T-cell (primary cell): ENCODE measurements at regions not wholly inside any gene's neighbourhood (a gene's known extent, or its start where the extent isn't known, plus 50 kb on each side); places are given as distances from the start of the nearest gene placed in this dataset.

Experiments
- ATAC-seq, 4 experiments: fragments of 200-7000 bp in 3 of 4; fragments of 150-1000 bp in 1 of 4; cut with Tn5 transposase; replicated peaks in 1 of 4; 1 replicate in 3 of 4; 2 replicates in 1 of 4; pipeline ENCODE4 v1.10.0; 2021; ENCODE audit warnings: moderate library complexity in 3 of 4, mild to moderate bottlenecking in 2 of 4, moderate number of reproducible peaks in 1 of 4
- CTCF ChIA-PET, 2 donors: fragments of 300-600 bp; sonication (Branson Sonifier 250); formaldehyde crosslinking; loops; one replicate each; lab custom pipeline; 2022; ENCODE audit warnings: antibody characterized with exemption in 2 of 2; lab: Charles Lee
- POLR2A ChIA-PET, 2 donors: fragments of 300-600 bp; sonication (Branson Sonifier 250); formaldehyde crosslinking; loops; one replicate each; lab custom pipeline; 2022; ENCODE audit warnings: antibody characterized with exemption in 2 of 2; lab: Charles Lee
- DNase-seq, 35 experiments: peaks; one replicate each; pipeline versions ENCODE4 v3.0.0 to v3.0.0-alpha.2; 2013 to 2023
- H3K27ac ChIP-seq: one replicate; pipeline ENCODE4 v1.5.1; 2013; ENCODE audit warnings: low read length
- H3K27me3 ChIP-seq, 2 experiments: replicated peaks in 1 of 2; 1 replicate in 1 of 2; 2 replicates in 1 of 2; pipeline versions ENCODE4 v1.6.1 to v1.7.0; 2013; ENCODE audit warnings: low read length in 1 of 2, mixed read lengths in 1 of 2; ENCODE audit not compliant: control insufficient read depth in 2 of 2, insufficient read depth in 2 of 2; ENCODE audit errors: extremely low read depth in 1 of 2
- H3K36me3 ChIP-seq, 2 donors: 1 replicate in 1 of 2; 2 replicates in 1 of 2; pipeline versions ENCODE4 v1.6.1 to v1.7.0; 2013; ENCODE audit warnings: low read length in 1 of 2; ENCODE audit not compliant: control insufficient read depth in 2 of 2, insufficient read depth in 1 of 2; ENCODE audit errors: extremely low read depth in 1 of 2
- H3K4me1 ChIP-seq, 2 experiments: 1 replicate in 1 of 2; 2 replicates in 1 of 2; pipeline versions ENCODE4 v1.6.1 to v1.7.0; 2013; ENCODE audit warnings: low read length in 2 of 2, mixed read lengths in 1 of 2; ENCODE audit not compliant: insufficient read depth in 2 of 2, control insufficient read depth in 1 of 2; ENCODE audit errors: extremely low read depth in 1 of 2
- H3K4me3 ChIP-seq, 2 donors: 1 replicate in 1 of 2; 2 replicates in 1 of 2; pipeline versions ENCODE4 v1.5.1 to v1.7.0; 2013; ENCODE audit warnings: mild to moderate bottlenecking in 2 of 2, low read length in 1 of 2, moderate library complexity in 1 of 2; ENCODE audit not compliant: control insufficient read depth in 1 of 2; ENCODE audit errors: extremely low read depth in 1 of 2
- H3K9me3 ChIP-seq: 2 replicates; pipeline ENCODE4 v1.7.0; 2013
- H3K27ac Mint-ChIP-seq, 2 donors: one replicate each; pipeline ENCODE4 v1.8.0; 2020 to 2021; ENCODE audit warnings: mild to moderate bottlenecking in 2 of 2, mixed read lengths in 2 of 2
- H3K27me3 Mint-ChIP-seq, 2 donors: one replicate each; pipeline ENCODE4 v1.8.0; 2021 to 2022; ENCODE audit warnings: mixed read lengths in 2 of 2
- H3K36me3 Mint-ChIP-seq: one replicate; pipeline ENCODE4 v1.8.0; 2021; ENCODE audit warnings: mixed read lengths
- H3K4me1 Mint-ChIP-seq, 3 donors: one replicate each; pipeline ENCODE4 v1.8.0; 2020 to 2022; ENCODE audit warnings: mixed read lengths in 3 of 3, mild to moderate bottlenecking in 1 of 3
- H3K4me3 Mint-ChIP-seq, 3 donors: one replicate each; pipeline ENCODE4 v1.8.0; 2020 to 2022; ENCODE audit warnings: mild to moderate bottlenecking in 3 of 3, mixed read lengths in 3 of 3, moderate library complexity in 3 of 3
- H3K9me3 Mint-ChIP-seq, 3 donors: one replicate each; pipeline ENCODE4 v1.8.0; 2020 to 2022; ENCODE audit warnings: mixed read lengths in 3 of 3
- WGBS: methylation state at CpG from one replicate; pipeline ENCODE4 v1.1.5; 2013; ENCODE audit warnings: missing lambda C conversion rate; ENCODE audit not compliant: insufficient coverage; 5-methylcytosine and 5-hydroxymethylcytosine counted together

DNA sequence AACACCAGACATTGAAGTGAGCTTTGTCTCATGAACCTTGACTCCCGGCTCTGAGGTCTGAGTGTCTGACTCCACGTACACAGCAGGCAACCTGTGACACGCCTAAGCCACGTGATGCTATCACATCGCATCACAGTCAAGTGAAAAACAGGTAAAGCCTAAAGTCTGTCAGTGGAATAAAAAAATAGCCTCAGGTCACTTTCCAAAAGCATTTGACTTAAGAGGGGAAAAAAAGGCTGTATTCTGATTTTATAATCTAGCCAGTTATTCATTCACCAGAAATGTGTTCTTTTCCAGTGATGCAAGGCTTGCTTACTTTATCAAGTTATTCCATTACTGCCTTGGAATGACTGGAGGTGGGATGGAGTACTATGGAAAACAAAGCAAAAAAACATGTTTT lies 163.2 kb upstream of the HMCN1 start:
- H3K36me3 ChIP-seq: no peaks in the 10 kb centered on the region
- peak overlapping the region in 1 of 2 donors; percentile 64 for H3K27ac Mint-ChIP-seq
- no peak overlapping the region for H3K4me3 Mint-ChIP-seq
- H3K4me1 Mint-ChIP-seq: peaks cover 45 to 70% (median 62%) of the 10 kb centered on the region in 3 donors
- ChIA-PET CTCF (interaction anchor here in 1 of 2 donors (2.9 kb wide), 1 partner anchor 24 kb away, joined by 20 read pairs; no protein-coding TSS in a partner anchor), POLR2A (no interaction called here)
- WGBS: 94% methylated on average over 5 of the region's 5 CpGs
- DNase-seq (peak in 5 of 35 experiments; percentile 10 to 44 (median 12)), ATAC-seq (no peak)
- no peaks in the 10 kb centered on the region for H3K27me3 ChIP-seq
- H3K4me3 ChIP-seq: no peak overlapping the region
- no peaks in the 10 kb centered on the region for H3K27me3 Mint-ChIP-seq
- H3K4me1 ChIP-seq: peaks cover 20 to 40% of the 10 kb centered on the region in 2 experiments
- H3K9me3 Mint-ChIP-seq: peaks cover 0 to 4% (median 3%) of the 10 kb centered on the region in 3 donors
- peaks cover 3% of the 10 kb centered on the region for H3K36me3 Mint-ChIP-seq
- H3K9me3 ChIP-seq: no peaks in the 10 kb centered on the region
- H3K27ac ChIP-seq: no peak overlapping the region

DNA sequence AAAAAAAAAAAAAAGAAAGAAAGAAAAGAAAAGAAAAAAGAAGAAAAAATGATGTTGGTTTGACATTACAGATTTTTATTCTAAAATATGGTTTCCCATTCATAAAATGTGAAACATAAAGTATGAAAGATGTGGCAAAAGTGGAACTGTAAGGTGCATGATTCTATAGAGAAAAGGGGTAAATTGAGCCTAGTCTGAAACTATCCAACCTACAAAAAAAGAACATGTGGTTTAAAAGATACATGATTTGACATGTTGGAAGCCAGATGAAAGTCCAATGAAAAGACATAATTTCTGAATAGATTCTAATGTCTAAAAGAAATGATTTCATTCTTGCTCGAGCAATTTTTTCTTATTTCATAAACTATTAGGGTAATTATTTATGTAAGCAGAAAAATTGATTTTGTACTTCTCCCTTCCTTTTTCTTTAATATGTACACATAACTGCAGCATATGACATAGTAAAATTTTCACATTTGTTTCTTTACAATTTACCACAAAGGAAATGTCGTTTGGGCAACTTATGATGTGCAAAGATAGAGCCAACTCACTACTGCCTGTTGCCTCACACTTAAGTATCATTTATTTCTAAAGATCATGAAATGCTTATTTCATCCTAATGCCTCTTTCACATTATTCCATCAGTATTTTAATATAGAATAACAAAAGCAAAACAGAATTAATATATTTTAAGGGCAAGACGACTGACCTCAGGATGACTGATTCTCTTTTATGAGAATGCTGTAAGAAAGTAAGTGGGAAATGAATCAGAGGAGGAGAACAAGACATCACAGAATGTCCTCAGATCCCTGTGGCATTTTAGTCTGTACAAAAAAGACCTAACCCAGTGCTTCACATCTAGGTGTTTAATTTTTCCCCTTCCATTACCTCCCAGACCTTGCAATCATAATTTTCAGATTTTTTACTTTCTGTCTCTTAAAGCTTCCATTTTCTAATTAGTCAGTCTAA lies 165.8 kb upstream of the HMCN1 start:
- H3K36me3 Mint-ChIP-seq: peaks cover 7% of the 10 kb centered on the region
- Histone ChIP-seq H3K9me3 (no peaks in the 10 kb centered on the region), H3K27ac (peak overlapping the region; percentile 93), H3K4me3 (no peak overlapping the region), H3K4me1 (peaks cover 32 to 48% of the 10 kb centered on the region in 2 experiments), H3K27me3 (no peaks in the 10 kb centered on the region), H3K36me3 (no peaks in the 10 kb centered on the region)
- CTCF ChIA-PET: interaction anchor here (0.6 to 3.1 kb wide), 7 partner anchors 13 to 251 kb away, joined by 3 to 37 read pairs (median 3); partner anchors contain the start of gene IVNS1ABP (in 1 of the 2)
- peak in 1 of 4 experiments; percentile 23 for ATAC-seq
- H3K27me3 Mint-ChIP-seq: no peaks in the 10 kb centered on the region
- no CpG with 5 or more reads among the region's 3 CpGs for WGBS
- POLR2A ChIA-PET: interaction anchor here (0.8 to 3.1 kb wide), 7 partner anchors 29 to 255 kb away, joined by 3 to 102 read pairs (median 7); partner anchors contain the start of gene IVNS1ABP (in 2 of the 2)
- peaks cover 0 to 3% (median 0%) of the 10 kb centered on the region in 3 donors for H3K9me3 Mint-ChIP-seq
- DNase-seq: peak in 1 of 35 experiments; percentile 58
- H3K4me1 Mint-ChIP-seq: peaks cover 66 to 83% (median 79%) of the 10 kb centered on the region in 3 donors
- H3K4me3 Mint-ChIP-seq: peak overlapping the region in 2 of 3 donors; percentile 46 to 67
- H3K27ac Mint-ChIP-seq: peak overlapping the region; percentile 97 to 98

DNA sequence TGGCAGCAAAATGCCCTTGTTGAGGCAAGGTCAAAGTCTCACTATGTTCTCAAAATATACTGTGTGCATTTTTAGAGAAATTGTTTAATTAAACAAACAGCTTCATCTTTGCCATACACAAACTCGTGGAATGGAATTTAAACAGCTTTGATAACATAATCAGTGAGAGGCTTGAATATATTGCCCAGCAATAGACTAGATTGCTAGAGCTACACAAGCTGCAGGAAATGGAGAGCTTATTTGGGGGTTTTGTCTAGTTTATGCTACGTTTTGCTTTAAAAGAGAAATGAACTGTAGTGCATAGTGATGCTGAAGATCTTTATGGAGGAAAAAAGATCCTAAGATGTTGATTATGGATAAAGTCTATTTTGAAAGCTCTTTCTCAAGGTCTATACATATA lies 166.8 kb upstream of the HMCN1 start:
- ChIA-PET POLR2A (interaction anchor here (0.6 to 3.1 kb wide), 19 partner anchors 18 to 1113 kb away, joined by 3 to 102 read pairs (median 3); partner anchors contain the start of genes IVNS1ABP (in 2 of the 2) and NIBAN1 (in 1 of the 2)), CTCF (interaction anchor here (0.7 to 3.1 kb wide), 12 partner anchors 9 to 328 kb away, joined by 3 to 37 read pairs (median 4); partner anchors contain the start of gene IVNS1ABP (in 1 of the 2))
- Histone ChIP-seq H3K4me3 (no peak overlapping the region), H3K27ac (peak overlapping the region; percentile 93), H3K4me1 (peaks cover 32 to 53% of the 10 kb centered on the region in 2 experiments), H3K9me3 (no peaks in the 10 kb centered on the region), H3K36me3 (no peaks in the 10 kb centered on the region), H3K27me3 (no peaks in the 10 kb centered on the region)
- Mint-ChIP-seq H3K4me1 (peaks cover 76 to 90% (median 87%) of the 10 kb centered on the region in 3 donors), H3K9me3 (peaks cover 0 to 3% (median 0%) of the 10 kb centered on the region in 3 donors), H3K27ac (peak overlapping the region; percentile 97 to 98), H3K27me3 (no peaks in the 10 kb centered on the region), H3K4me3 (peak overlapping the region; percentile 55 to 67 (median 62)), H3K36me3 (peaks cover 7% of the 10 kb centered on the region)
- WGBS: 0% methylated on average over 1 of the region's 2 CpGs
- ATAC-seq (peak; percentile 44 to 65 (median 52)), DNase-seq (peak in 5 of 35 experiments; percentile 1 to 61 (median 9))

DNA sequence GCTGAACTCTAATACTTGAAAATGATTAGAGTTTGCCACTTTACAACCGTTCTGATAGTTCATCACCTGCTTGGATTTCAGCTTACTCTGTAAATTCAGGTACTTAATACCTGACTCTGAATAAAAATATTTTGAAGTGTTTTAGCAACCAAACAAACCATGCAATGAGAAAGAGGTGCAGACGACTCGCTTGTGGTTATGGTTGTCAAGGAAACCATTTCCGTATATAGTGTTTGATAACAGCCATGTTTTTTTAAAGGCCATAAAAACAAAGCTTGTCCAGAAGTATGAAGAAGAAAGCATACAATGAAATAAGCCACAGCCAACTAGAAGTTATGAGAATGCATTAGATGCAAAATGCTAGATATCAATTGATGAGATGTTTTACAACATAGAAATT lies 167.2 kb upstream of the HMCN1 start:
- Mint-ChIP-seq H3K9me3 (peaks cover 0 to 3% (median 0%) of the 10 kb centered on the region in 3 donors), H3K27me3 (no peaks in the 10 kb centered on the region), H3K36me3 (peaks cover 7% of the 10 kb centered on the region), H3K4me3 (peak overlapping the region; percentile 55 to 67 (median 62)), H3K27ac (peak overlapping the region; percentile 97 to 98), H3K4me1 (peaks cover 81 to 92% (median 91%) of the 10 kb centered on the region in 3 donors)
- POLR2A ChIA-PET: interaction anchor here (0.6 to 3.1 kb wide), 19 partner anchors 17 to 1114 kb away, joined by 3 to 102 read pairs (median 3); partner anchors contain the start of genes IVNS1ABP (in 2 of the 2) and NIBAN1 (in 1 of the 2)
- ATAC-seq (peak; percentile 89 to 91 (median 89)), DNase-seq (peak in 33 of 35 experiments; percentile 8 to 94 (median 52))
- Histone ChIP-seq H3K9me3 (no peaks in the 10 kb centered on the region), H3K36me3 (no peaks in the 10 kb centered on the region), H3K27ac (peak overlapping the region; percentile 93), H3K4me3 (peak overlapping the region in 1 of 2 donors; percentile 18), H3K27me3 (no peaks in the 10 kb centered on the region), H3K4me1 (peaks cover 34 to 57% of the 10 kb centered on the region in 2 experiments)
- CTCF ChIA-PET: interaction anchor here (0.5 to 3.1 kb wide), 11 partner anchors 9 to 521 kb away, joined by 3 to 37 read pairs (median 4); partner anchors contain the start of gene IVNS1ABP (in 1 of the 2)
- WGBS: 0% methylated on average over 1 of the region's 4 CpGs

DNA sequence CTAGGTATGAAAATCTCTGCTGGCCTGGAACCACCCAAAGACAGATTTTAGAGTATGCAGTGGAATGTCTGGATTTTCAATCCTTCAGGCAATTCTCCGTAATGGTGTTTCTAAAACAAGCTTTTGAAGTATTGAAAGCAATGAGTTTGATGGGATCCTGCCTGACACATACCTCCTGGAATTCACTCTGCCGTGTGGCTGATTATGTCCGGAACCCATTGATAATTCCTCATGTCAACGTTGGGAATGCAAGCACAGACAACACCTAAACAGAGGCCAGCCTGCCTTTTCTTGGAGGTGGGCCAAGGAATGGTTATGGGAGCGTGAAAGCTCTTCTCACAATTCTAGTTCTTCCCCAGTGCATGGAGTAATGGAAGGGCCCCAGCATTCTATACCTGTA lies 168.9 kb upstream of the HMCN1 start:
- Histone ChIP-seq H3K27ac (no peak overlapping the region), H3K9me3 (no peaks in the 10 kb centered on the region), H3K27me3 (no peaks in the 10 kb centered on the region), H3K4me1 (peaks cover 49 to 71% of the 10 kb centered on the region in 2 experiments), H3K4me3 (no peak overlapping the region), H3K36me3 (no peaks in the 10 kb centered on the region)
- 100% methylated on average over 2 of the region's 5 CpGs for WGBS
- ATAC-seq: no peak
- CTCF ChIA-PET: interaction anchor here (0.7 to 3.1 kb wide), 3 partner anchors 31 to 760 kb away, joined by 3 to 37 read pairs (median 5); partner anchors contain the start of gene IVNS1ABP (in 1 of the 2)
- peak overlapping the region in 1 of 3 donors; percentile 67 for H3K4me3 Mint-ChIP-seq
- peaks cover 0 to 3% (median 0%) of the 10 kb centered on the region in 3 donors for H3K9me3 Mint-ChIP-seq
- H3K27me3 Mint-ChIP-seq: no peaks in the 10 kb centered on the region
- no peak for DNase-seq
- H3K27ac Mint-ChIP-seq: peak overlapping the region; percentile 93 to 97
- peaks cover 4% of the 10 kb centered on the region for H3K36me3 Mint-ChIP-seq
- POLR2A ChIA-PET: interaction anchor here (0.5 to 3.1 kb wide), 4 partner anchors 17 to 270 kb away, joined by 3 to 102 read pairs (median 3); partner anchors contain the start of gene IVNS1ABP (in 1 of the 2)
- H3K4me1 Mint-ChIP-seq: peaks cover 95 to 96% (median 96%) of the 10 kb centered on the region in 3 donors
